SK-N-SH (cell line): ENCODE measurements at regions not wholly inside any gene's neighbourhood (a gene's known extent, or its start where the extent isn't known, plus 50 kb on each side); places are given as distances from the start of the nearest gene placed in this dataset.

Experiments used
- CTCF ChIA-PET: fragments of 300-600, 350-600 bp; formaldehyde crosslinking; extraction: SDS; loops from one replicate; lab custom pipeline; 2021; lab: Yijun Ruan, JAX
- POLR2A ChIA-PET: fragments of 350-600 bp; sonication (Branson Sonifier 250); formaldehyde crosslinking; extraction: SDS; loops from one replicate; lab custom pipeline; 2020; ENCODE audit warnings: antibody characterized with exemption, inconsistent platforms; lab: Yijun Ruan, JAX
- DNase-seq: peaks from one replicate; pipeline ENCODE4 v3.0.0; 2012
- H2AFZ ChIP-seq: fragments of 200-600 bp; sonication (generic); 2 replicates; pipeline ENCODE4 v1.8.1; 2016; ENCODE audit warnings: antibody characterized with exemption, mild to moderate bottlenecking, low read depth
- H3F3A ChIP-seq: fragments of 200-600 bp; sonication (generic); replicated peaks from 2 replicates; pipeline ENCODE3; 2016; ENCODE audit warnings: antibody characterized with exemption, mild to moderate bottlenecking; ENCODE audit not compliant: insufficient read depth
- H3K27ac ChIP-seq, 2 experiments: fragments of 200-500 bp in 1 of 2; fragments of 200-600 bp in 1 of 2; sonication (Bioruptor generic) in 1 of 2; sonication (generic), shearing (Covaris generic) in 1 of 2; 2 replicates each; pipeline versions ENCODE4 v1.5.1 to v1.6.1; 2014 to 2016; ENCODE audit warnings: low read depth in 2 of 2, inconsistent platforms in 1 of 2, low read length in 1 of 2, mild to moderate bottlenecking in 1 of 2, mixed read lengths in 1 of 2
- H3K27me3 ChIP-seq: fragments of 200-600 bp; sonication (generic), shearing (Covaris generic); 2 replicates; pipeline ENCODE4 v1.6.1; 2016; ENCODE audit warnings: mixed run types; ENCODE audit not compliant: insufficient read depth
- H3K36me3 ChIP-seq, 2 experiments: fragments of 200-500 bp in 1 of 2; fragments of 200-600 bp in 1 of 2; sonication (Bioruptor generic) in 1 of 2; sonication (generic) in 1 of 2; replicated peaks in 1 of 2; 2 replicates each; pipeline versions ENCODE3 to v1.5.1; 2014 to 2016; ENCODE audit warnings: low read length in 1 of 2, mild to moderate bottlenecking in 1 of 2; ENCODE audit not compliant: insufficient read depth in 2 of 2, control insufficient read depth in 1 of 2
- H3K4me1 ChIP-seq, 2 experiments: fragments of 200-500 bp in 1 of 2; fragments of 200-600 bp in 1 of 2; sonication (Bioruptor generic) in 1 of 2; sonication (generic), shearing (Covaris generic) in 1 of 2; 2 replicates each; pipeline versions ENCODE4 v1.5.1 to v1.6.1; 2014 to 2016; ENCODE audit warnings: low read depth in 1 of 2, low read length in 1 of 2, mixed run types in 1 of 2; ENCODE audit not compliant: insufficient read depth in 2 of 2, control insufficient read depth in 1 of 2
- H3K4me2 ChIP-seq: fragments of 200-600 bp; sonication (generic), shearing (Covaris generic); 2 replicates; pipeline ENCODE4 v1.6.1; 2017; ENCODE audit warnings: mixed run types
- H3K4me3 ChIP-seq, 2 experiments: fragments of 200-500 bp in 1 of 2; fragments of 200-600 bp in 1 of 2; sonication (Bioruptor generic) in 1 of 2; sonication (generic), shearing (Covaris generic) in 1 of 2; 2 replicates each; pipeline versions ENCODE4 v1.5.1 to v1.8.1; 2014 to 2016; ENCODE audit warnings: low read depth in 2 of 2, inconsistent platforms in 1 of 2, low read length in 1 of 2, mild to moderate bottlenecking in 1 of 2, mixed read lengths in 1 of 2, moderate library complexity in 1 of 2
- H3K79me2 ChIP-seq: fragments of 200-600 bp; sonication (generic); 2 replicates; pipeline ENCODE4 v1.8.1; 2017; ENCODE audit warnings: mild to moderate bottlenecking; ENCODE audit not compliant: insufficient read depth
- H3K9ac ChIP-seq: fragments of 200-600 bp; sonication (generic); 2 replicates; pipeline ENCODE4 v1.6.1; 2017; ENCODE audit warnings: mixed run types
- H3K9me2 ChIP-seq: fragments of 200-600 bp; sonication (generic); 2 replicates; pipeline ENCODE4 v1.6.1; 2017; ENCODE audit warnings: mixed run types
- H3K9me3 ChIP-seq: fragments of 200-600 bp; sonication (generic); 2 replicates; pipeline ENCODE4 v1.6.1; 2017; ENCODE audit warnings: mixed run types, mild to moderate bottlenecking, moderate library complexity
- H4K20me1 ChIP-seq: fragments of 200-600 bp; sonication (generic); 2 replicates; pipeline ENCODE4 v1.6.1; 2017; ENCODE audit warnings: mild to moderate bottlenecking, mixed run types; ENCODE audit not compliant: insufficient read depth
- ELF1 ChIP-seq: IDR thresholded peaks from 2 replicates; pipeline ENCODE4 v1.4.0; 2012
- EP300 ChIP-seq, 2 experiments: IDR thresholded peaks; 2 replicates each; pipeline versions ENCODE4 v1.4.0 to v1.6.1; 2012; ENCODE audit warnings: borderline replicate concordance in 1 of 2, low read depth in 1 of 2, low read length in 1 of 2
- FOXJ3 ChIP-seq: sonication (generic); formaldehyde crosslinking; IDR thresholded peaks from 2 replicates; pipeline ENCODE4 v1.5.1; 2020; ENCODE audit warnings: mild to moderate bottlenecking, missing genetic modification reagents
- GATA2 ChIP-seq: sonication (generic); formaldehyde crosslinking; IDR thresholded peaks from 2 replicates; pipeline ENCODE4 v1.5.0; 2020; ENCODE audit warnings: mild to moderate bottlenecking, missing genetic modification reagents
- IRF3 ChIP-seq: fragments of 150-350 bp; IDR thresholded peaks from 2 replicates; pipeline ENCODE4 v1.6.1; 2016; ENCODE audit warnings: mild to moderate bottlenecking, low read depth, low read length
- JUND ChIP-seq: IDR thresholded peaks from 2 replicates; pipeline ENCODE4 v1.4.0; 2012
- MAX ChIP-seq: IDR thresholded peaks from 2 replicates; pipeline ENCODE4 v1.4.0; 2012; ENCODE audit warnings: low read depth
- NFIC ChIP-seq: IDR thresholded peaks from 2 replicates; pipeline ENCODE4 v1.4.0; 2012; ENCODE audit warnings: borderline replicate concordance
- POLR2AphosphoS5 ChIP-seq: IDR thresholded peaks from 2 replicates; pipeline ENCODE4 v1.6.1; 2012; ENCODE audit warnings: low read depth, low read length
- RAD21 ChIP-seq: IDR thresholded peaks from 2 replicates; pipeline ENCODE4 v1.6.1; 2012; ENCODE audit warnings: mild to moderate bottlenecking, low read length
- REST ChIP-seq: IDR thresholded peaks from 2 replicates; pipeline ENCODE4 v1.6.1; 2012; ENCODE audit warnings: mild to moderate bottlenecking, low read depth, low read length, moderate library complexity
- RFX5 ChIP-seq: IDR thresholded peaks from 2 replicates; pipeline ENCODE4 v1.6.1; 2012; ENCODE audit warnings: mild to moderate bottlenecking, improper control_type of control experiment, low read length
- RXRA ChIP-seq: IDR thresholded peaks from 2 replicates; pipeline ENCODE4 v1.4.0; 2012; ENCODE audit warnings: low read depth, mild to moderate bottlenecking, borderline replicate concordance
- TCF12 ChIP-seq: IDR thresholded peaks from 2 replicates; pipeline ENCODE4 v1.4.0; 2012
- TEAD4 ChIP-seq: IDR thresholded peaks from 2 replicates; pipeline ENCODE4 v1.4.0; 2012; ENCODE audit warnings: mild to moderate bottlenecking, borderline replicate concordance; ENCODE audit not compliant: insufficient read depth
- USF2 ChIP-seq: fragments of 150-350 bp; IDR thresholded peaks from 2 replicates; pipeline ENCODE4 v1.6.1; 2017; ENCODE audit warnings: antibody characterized with exemption, low read length, low read depth, borderline replicate concordance
- YY1 ChIP-seq: IDR thresholded peaks from 2 replicates; pipeline ENCODE4 v1.4.0; 2012; ENCODE audit warnings: low read depth, mild to moderate bottlenecking
- WGBS: methylation state at CpG from one replicate; pipeline ENCODE4 v1.1.6; 2017; ENCODE audit warnings: low lambda C conversion rate; 5-methylcytosine and 5-hydroxymethylcytosine counted together

GRCh38 chr5:74118071-74118470 is 492.1 kb downstream of the ARHGEF28 start:
- no peaks in the 10 kb centered on the region for H3K27me3 ChIP-seq
- H3K4me3 ChIP-seq: no peak overlapping the region
- no peaks in the 10 kb centered on the region for H3K9me3 ChIP-seq
- no peaks in the 10 kb centered on the region for H4K20me1 ChIP-seq
- no peaks in the 10 kb centered on the region for H3K9me2 ChIP-seq
- no peak overlapping the region for H3K4me2 ChIP-seq
- no peaks in the 10 kb centered on the region for H3K36me3 ChIP-seq
- no peak overlapping the region for H2AFZ ChIP-seq
- H3F3A ChIP-seq: no peaks in the 10 kb centered on the region
- no peak for DNase-seq
- POLR2A ChIA-PET: no interaction called here
- no peak overlapping the region for H3K9ac ChIP-seq
- 33% methylated on average over 2 of the region's 2 CpGs for WGBS
- H3K27ac ChIP-seq: no peak overlapping the region
- no peaks in the 10 kb centered on the region for H3K79me2 ChIP-seq
- CTCF ChIA-PET: no interaction called here
- TF ChIP-seq IRF3: no peak
- no peak for TF ChIP-seq REST
- no peak for TF ChIP-seq TCF12
- no peak for TF ChIP-seq ELF1
- no peak for TF ChIP-seq RXRA
- TF ChIP-seq YY1: no peak
- TF ChIP-seq POLR2AphosphoS5: no peak
- no peak for TF ChIP-seq NFIC
- TF ChIP-seq RFX5: no peak
- TF ChIP-seq FOXJ3 (CRISPR knock-in tag): no peak
- no peak for TF ChIP-seq RAD21
- no peak for TF ChIP-seq JUND
- TF ChIP-seq GATA2 (CRISPR knock-in tag): no peak
- TF ChIP-seq MAX: no peak
- no peak for TF ChIP-seq TEAD4
- no peak for TF ChIP-seq EP300 (IDR thresholded peaks at IDR 0.05; ENCODE audit: borderline replicate concordance in 1 of 2, low read depth in 1 of 2, low read length in 1 of 2)
- TF ChIP-seq USF2: no peak
- H3K4me1 ChIP-seq: peaks cover 0 to 2% of the 10 kb centered on the region in 2 experiments; a peak in 1 of 4 replicates
